Bronchial epithelial cell (primary cell): ENCODE measurements at regions not wholly inside any gene's neighbourhood (a gene's known extent, or its start where the extent isn't known, plus 50 kb on each side); places are given as distances from the start of the nearest gene placed in this dataset.
A peak's percentile ranks its signal among the peaks of the same experiment; 100 is the strongest.

Source experiments
- DNase-seq: peaks from one replicate; pipeline ENCODE4 v3.0.0-alpha.2; 2010; ENCODE audit warnings: low read depth
- FAIRE-seq: peaks from 2 replicates; lab custom pipeline; 2011; peaks lifted over from hg19 to GRCh38; lab: Jason Lieb, UNC
- H3K27me3 ChIP-seq: 2 replicates; pipeline ENCODE4 v1.5.1; 2011; ENCODE audit warnings: low read length; ENCODE audit not compliant: control insufficient read depth, insufficient read depth
- H3K36me3 ChIP-seq: 2 replicates; pipeline ENCODE4 v1.5.1; 2011; ENCODE audit warnings: low read length; ENCODE audit not compliant: control insufficient read depth, insufficient read depth
- H3K4me3 ChIP-seq: 2 replicates; pipeline ENCODE4 v1.5.1; 2011; ENCODE audit warnings: mild to moderate bottlenecking, low read depth, low read length, control low read depth
- TF ChIP-seq, protein P1 (sequence below): IDR thresholded peaks from 2 replicates; pipeline ENCODE4 v1.5.1; 2011; ENCODE audit warnings: mild to moderate bottlenecking, moderate library complexity, low read length, control low read depth, inconsistent platforms; ENCODE audit not compliant: insufficient read depth, severe bottlenecking

- DNase-seq: no peak
- Histone ChIP-seq H3K36me3 (no peaks in the 10 kb centered on the region), H3K4me3 (no peak overlapping the region), H3K27me3 (no peaks in the 10 kb centered on the region)
- TF ChIP-seq, protein P1, sequence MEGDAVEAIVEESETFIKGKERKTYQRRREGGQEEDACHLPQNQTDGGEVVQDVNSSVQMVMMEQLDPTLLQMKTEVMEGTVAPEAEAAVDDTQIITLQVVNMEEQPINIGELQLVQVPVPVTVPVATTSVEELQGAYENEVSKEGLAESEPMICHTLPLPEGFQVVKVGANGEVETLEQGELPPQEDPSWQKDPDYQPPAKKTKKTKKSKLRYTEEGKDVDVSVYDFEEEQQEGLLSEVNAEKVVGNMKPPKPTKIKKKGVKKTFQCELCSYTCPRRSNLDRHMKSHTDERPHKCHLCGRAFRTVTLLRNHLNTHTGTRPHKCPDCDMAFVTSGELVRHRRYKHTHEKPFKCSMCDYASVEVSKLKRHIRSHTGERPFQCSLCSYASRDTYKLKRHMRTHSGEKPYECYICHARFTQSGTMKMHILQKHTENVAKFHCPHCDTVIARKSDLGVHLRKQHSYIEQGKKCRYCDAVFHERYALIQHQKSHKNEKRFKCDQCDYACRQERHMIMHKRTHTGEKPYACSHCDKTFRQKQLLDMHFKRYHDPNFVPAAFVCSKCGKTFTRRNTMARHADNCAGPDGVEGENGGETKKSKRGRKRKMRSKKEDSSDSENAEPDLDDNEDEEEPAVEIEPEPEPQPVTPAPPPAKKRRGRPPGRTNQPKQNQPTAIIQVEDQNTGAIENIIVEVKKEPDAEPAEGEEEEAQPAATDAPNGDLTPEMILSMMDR: no peak
- no peak for FAIRE-seq
Observed at GRCh38 chr3:117629505-117629904, 919.9 kb downstream of the TUSC7 start.

- TF ChIP-seq, protein P1: no peak
- H3K27me3 ChIP-seq: peaks cover under 1% of the 10 kb centered on the region
- DNase-seq (no peak), FAIRE-seq (no peak)
- H3K36me3 ChIP-seq: no peaks in the 10 kb centered on the region
- H3K4me3 ChIP-seq: no peak overlapping the region
Observed at GRCh38 chr3:117630469-117630868, 920.9 kb downstream of the TUSC7 start.

- peak; percentile 8 for DNase-seq
- TF ChIP-seq, protein P1: no peak
- no peak for FAIRE-seq
- Histone ChIP-seq H3K27me3 (peaks cover 1% of the 10 kb centered on the region), H3K36me3 (no peaks in the 10 kb centered on the region), H3K4me3 (no peak overlapping the region)
Observed at GRCh38 chr3:117630885-117631284, 921.3 kb downstream of the TUSC7 start.

DNA sequence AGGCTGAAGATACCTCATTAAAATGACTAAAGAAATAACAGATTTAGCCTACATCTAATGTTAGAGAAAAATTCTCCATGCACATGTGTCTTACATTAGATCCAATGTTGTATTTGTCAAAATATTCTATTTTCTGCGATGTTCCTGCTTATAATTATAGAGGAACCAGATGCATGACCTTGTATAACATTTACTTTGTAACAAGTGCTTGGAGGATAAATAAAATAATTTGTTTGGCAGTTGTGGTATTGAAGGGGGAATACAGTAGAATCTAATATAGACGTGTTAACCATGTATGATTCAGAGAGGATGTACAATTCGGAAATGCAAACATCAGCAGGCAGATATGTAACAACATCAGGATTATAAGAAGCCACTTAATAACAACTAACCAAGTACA is 922.2 kb downstream of the TUSC7 start:
- DNase-seq (no peak), FAIRE-seq (no peak)
- H3K4me3 ChIP-seq: no peak overlapping the region
- no peaks in the 10 kb centered on the region for H3K36me3 ChIP-seq
- TF ChIP-seq, protein P1: no peak
- H3K27me3 ChIP-seq: peaks cover 1% of the 10 kb centered on the region

DNA sequence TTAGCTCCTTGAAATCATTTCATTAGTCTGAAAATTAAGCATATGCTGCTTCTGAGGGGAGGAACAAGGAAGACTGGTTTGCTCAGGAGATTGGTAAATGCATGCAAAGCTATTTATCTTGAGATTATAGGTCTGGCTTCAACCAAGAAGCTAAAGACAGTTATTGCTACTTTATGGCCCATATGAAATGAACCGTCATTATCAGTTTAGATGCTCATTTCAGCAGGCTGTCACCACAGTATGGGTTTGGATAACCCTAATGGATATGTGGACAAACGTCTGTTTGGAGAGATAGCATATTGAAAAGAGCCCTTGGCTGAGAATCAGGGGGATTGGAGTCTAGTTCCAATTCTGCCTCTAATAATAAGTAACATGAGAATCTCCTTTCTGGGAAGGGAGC is 922.6 kb downstream of the TUSC7 start:
- Histone ChIP-seq H3K27me3 (peaks cover 1% of the 10 kb centered on the region), H3K4me3 (no peak overlapping the region), H3K36me3 (no peaks in the 10 kb centered on the region)
- TF ChIP-seq, protein P1: no peak
- FAIRE-seq (no peak), DNase-seq (no peak)

DNA sequence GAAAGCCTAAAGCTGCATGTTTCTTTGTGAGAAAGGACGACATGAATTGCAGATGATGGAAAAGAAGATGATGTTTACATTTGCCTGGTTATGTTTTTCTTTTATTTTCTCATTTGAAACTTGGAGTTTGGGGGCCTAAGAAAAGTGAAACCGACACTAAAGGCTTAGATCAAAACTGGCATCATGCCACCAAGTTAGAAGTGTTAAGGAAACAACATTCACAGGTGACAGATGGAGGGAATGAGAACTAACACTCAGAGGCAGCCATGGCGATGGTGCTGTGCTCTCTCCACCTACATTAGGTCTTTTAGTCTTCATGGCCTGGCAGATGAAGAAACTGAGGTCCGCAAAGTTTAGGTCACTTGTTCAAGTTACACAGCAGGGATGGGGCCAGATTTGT is 923.6 kb downstream of the TUSC7 start:
- DNase-seq (no peak), FAIRE-seq (no peak)
- no peak overlapping the region for H3K4me3 ChIP-seq
- TF ChIP-seq, protein P1: no peak
- H3K36me3 ChIP-seq: no peaks in the 10 kb centered on the region
- H3K27me3 ChIP-seq: peaks cover 1% of the 10 kb centered on the region
